ENCODE measurements at regions not wholly inside any gene's neighbourhood (a gene's known extent, or its start where the extent isn't known, plus 50 kb on each side); places are given as distances from the start of the nearest gene placed in this dataset.

DNA sequence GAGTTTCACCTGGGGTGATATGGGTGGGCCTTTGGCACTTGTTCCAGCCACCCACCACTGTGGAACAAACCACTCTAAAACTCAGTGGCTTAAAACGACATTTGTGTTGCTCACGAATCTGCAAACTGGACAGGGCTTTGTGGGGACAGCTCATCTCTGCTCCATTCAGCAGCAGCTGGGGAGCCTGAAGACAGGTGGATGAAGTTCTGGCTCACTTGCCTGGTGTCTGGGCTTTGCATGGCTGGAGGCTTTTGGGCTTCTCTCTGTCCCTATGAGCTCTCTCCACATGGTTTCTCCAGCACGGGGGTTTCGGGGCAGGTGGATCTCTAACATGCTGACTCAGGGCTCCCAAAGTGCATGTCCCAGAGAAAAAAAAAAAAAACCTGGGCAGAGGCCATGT, 93.0 kb upstream of the GLI2 start:
- no peak for TF ChIP-seq EP300 (IDR thresholded peaks at IDR 0.05; ENCODE audit: borderline replicate concordance)
- no peak for TF ChIP-seq NFIC (IDR thresholded peaks at IDR 0.05)
- no peak for TF ChIP-seq RAD21 (IDR thresholded peaks at IDR 0.05; ENCODE audit: low read depth)
- TF ChIP-seq, protein P1, sequence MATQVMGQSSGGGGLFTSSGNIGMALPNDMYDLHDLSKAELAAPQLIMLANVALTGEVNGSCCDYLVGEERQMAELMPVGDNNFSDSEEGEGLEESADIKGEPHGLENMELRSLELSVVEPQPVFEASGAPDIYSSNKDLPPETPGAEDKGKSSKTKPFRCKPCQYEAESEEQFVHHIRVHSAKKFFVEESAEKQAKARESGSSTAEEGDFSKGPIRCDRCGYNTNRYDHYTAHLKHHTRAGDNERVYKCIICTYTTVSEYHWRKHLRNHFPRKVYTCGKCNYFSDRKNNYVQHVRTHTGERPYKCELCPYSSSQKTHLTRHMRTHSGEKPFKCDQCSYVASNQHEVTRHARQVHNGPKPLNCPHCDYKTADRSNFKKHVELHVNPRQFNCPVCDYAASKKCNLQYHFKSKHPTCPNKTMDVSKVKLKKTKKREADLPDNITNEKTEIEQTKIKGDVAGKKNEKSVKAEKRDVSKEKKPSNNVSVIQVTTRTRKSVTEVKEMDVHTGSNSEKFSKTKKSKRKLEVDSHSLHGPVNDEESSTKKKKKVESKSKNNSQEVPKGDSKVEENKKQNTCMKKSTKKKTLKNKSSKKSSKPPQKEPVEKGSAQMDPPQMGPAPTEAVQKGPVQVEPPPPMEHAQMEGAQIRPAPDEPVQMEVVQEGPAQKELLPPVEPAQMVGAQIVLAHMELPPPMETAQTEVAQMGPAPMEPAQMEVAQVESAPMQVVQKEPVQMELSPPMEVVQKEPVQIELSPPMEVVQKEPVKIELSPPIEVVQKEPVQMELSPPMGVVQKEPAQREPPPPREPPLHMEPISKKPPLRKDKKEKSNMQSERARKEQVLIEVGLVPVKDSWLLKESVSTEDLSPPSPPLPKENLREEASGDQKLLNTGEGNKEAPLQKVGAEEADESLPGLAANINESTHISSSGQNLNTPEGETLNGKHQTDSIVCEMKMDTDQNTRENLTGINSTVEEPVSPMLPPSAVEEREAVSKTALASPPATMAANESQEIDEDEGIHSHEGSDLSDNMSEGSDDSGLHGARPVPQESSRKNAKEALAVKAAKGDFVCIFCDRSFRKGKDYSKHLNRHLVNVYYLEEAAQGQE (IDR thresholded peaks at IDR 0.05; ENCODE audit: low read depth): no peak
- TF ChIP-seq, protein P2, sequence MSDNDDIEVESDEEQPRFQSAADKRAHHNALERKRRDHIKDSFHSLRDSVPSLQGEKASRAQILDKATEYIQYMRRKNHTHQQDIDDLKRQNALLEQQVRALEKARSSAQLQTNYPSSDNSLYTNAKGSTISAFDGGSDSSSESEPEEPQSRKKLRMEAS (IDR thresholded peaks at IDR 0.05): no peak
- TF ChIP-seq FOXM1 (IDR thresholded peaks at IDR 0.05; ENCODE audit: borderline replicate concordance, low read depth): no peak
- TF ChIP-seq TAF1 (IDR thresholded peaks at IDR 0.05; ENCODE audit: low read depth): no peak
- TF ChIP-seq ZBTB7A (IDR thresholded peaks at IDR 0.05; ENCODE audit: low read depth): no peak
- TF ChIP-seq CEBPB (IDR thresholded peaks at IDR 0.05): no peak
- no peak for TF ChIP-seq YY1 (IDR thresholded peaks at IDR 0.05; ENCODE audit: low read depth)
- no peak for TF ChIP-seq CREB1 (IDR thresholded peaks at IDR 0.05; ENCODE audit: low read depth)
- no peak for TF ChIP-seq TEAD4 (IDR thresholded peaks at IDR 0.05)
